ENCODE measurements at regions not wholly inside any gene's neighbourhood (a gene's known extent, or its start where the extent isn't known, plus 50 kb on each side); places are given as distances from the start of the nearest gene placed in this dataset.

- Mint-ChIP-seq H3K27ac (ENCODE audit: unreplicated experiment) (no peak overlapping the region), H3K36me3 (ENCODE audit: unreplicated experiment) (no peaks in the 10 kb centered on the region), H3K9me3 (ENCODE audit: unreplicated experiment) (no peaks in the 10 kb centered on the region), H3K4me1 (ENCODE audit: unreplicated experiment) (peaks cover 14% of the 10 kb centered on the region), H3K4me3 (ENCODE audit: unreplicated experiment) (no peak overlapping the region), H3K27me3 (ENCODE audit: unreplicated experiment) (no peaks in the 10 kb centered on the region)
- no peak for TF ChIP-seq CTCF (IDR thresholded peaks at IDR 0.05)
- no peak for DNase-seq (ENCODE audit: extremely low spot score, unreplicated experiment)
These were observed 142.3 kb upstream of the JUN start for GRCh38 chr1:58926152-58926551.

GRCh38 chr1:58927041-58927721, 143.3 kb upstream of the JUN start:
- Mint-ChIP-seq H3K4me1 (ENCODE audit: unreplicated experiment) (peaks cover 13% of the 10 kb centered on the region), H3K27me3 (ENCODE audit: unreplicated experiment) (no peaks in the 10 kb centered on the region), H3K9me3 (ENCODE audit: unreplicated experiment) (no peaks in the 10 kb centered on the region), H3K27ac (ENCODE audit: unreplicated experiment) (no peak overlapping the region), H3K4me3 (ENCODE audit: unreplicated experiment) (no peak overlapping the region), H3K36me3 (ENCODE audit: unreplicated experiment) (no peaks in the 10 kb centered on the region)
- no peak for TF ChIP-seq CTCF (IDR thresholded peaks at IDR 0.05)
- peak; percentile 42 for DNase-seq (ENCODE audit: extremely low spot score, unreplicated experiment)

- Mint-ChIP-seq H3K9me3 (ENCODE audit: unreplicated experiment) (no peaks in the 10 kb centered on the region), H3K27ac (ENCODE audit: unreplicated experiment) (no peak overlapping the region), H3K27me3 (ENCODE audit: unreplicated experiment) (no peaks in the 10 kb centered on the region), H3K36me3 (ENCODE audit: unreplicated experiment) (no peaks in the 10 kb centered on the region), H3K4me1 (ENCODE audit: unreplicated experiment) (peaks cover 13% of the 10 kb centered on the region), H3K4me3 (ENCODE audit: unreplicated experiment) (no peak overlapping the region)
- peak; percentile 17 for DNase-seq (ENCODE audit: extremely low spot score, unreplicated experiment)
- no peak for TF ChIP-seq CTCF (IDR thresholded peaks at IDR 0.05)
These were observed 143.9 kb upstream of the JUN start for GRCh38 chr1:58927722-58928085.

GRCh38 chr1:58928514-58928913, 144.7 kb upstream of the JUN start:
- peak; percentile 27 for DNase-seq (ENCODE audit: extremely low spot score, unreplicated experiment)
- Mint-ChIP-seq H3K36me3 (ENCODE audit: unreplicated experiment) (no peaks in the 10 kb centered on the region), H3K27ac (ENCODE audit: unreplicated experiment) (no peak overlapping the region), H3K27me3 (ENCODE audit: unreplicated experiment) (no peaks in the 10 kb centered on the region), H3K9me3 (ENCODE audit: unreplicated experiment) (no peaks in the 10 kb centered on the region), H3K4me1 (ENCODE audit: unreplicated experiment) (peaks cover 19% of the 10 kb centered on the region), H3K4me3 (ENCODE audit: unreplicated experiment) (no peak overlapping the region)
- TF ChIP-seq CTCF (IDR thresholded peaks at IDR 0.05): no peak

- H3K4me3 Mint-ChIP-seq (ENCODE audit: unreplicated experiment): no peak overlapping the region
- no peaks in the 10 kb centered on the region for H3K9me3 Mint-ChIP-seq (ENCODE audit: unreplicated experiment)
- H3K4me1 Mint-ChIP-seq (ENCODE audit: unreplicated experiment): peaks cover 19% of the 10 kb centered on the region
- no peaks in the 10 kb centered on the region for H3K36me3 Mint-ChIP-seq (ENCODE audit: unreplicated experiment)
- no peak overlapping the region for H3K27ac Mint-ChIP-seq (ENCODE audit: unreplicated experiment)
- no peak for TF ChIP-seq CTCF (IDR thresholded peaks at IDR 0.05)
- DNase-seq (ENCODE audit: extremely low spot score, unreplicated experiment): peak; percentile 69
- H3K27me3 Mint-ChIP-seq (ENCODE audit: unreplicated experiment): no peaks in the 10 kb centered on the region
These were observed 146.0 kb upstream of the JUN start for GRCh38 chr1:58929671-58930325.

Measured in osteocyte (in vitro differentiated cells).